Esophagus squamous epithelium (tissue), 5 donors: ENCODE measurements at regions not wholly inside any gene's neighbourhood (a gene's known extent, or its start where the extent isn't known, plus 50 kb on each side); places are given as distances from the start of the nearest gene placed in this dataset.

Experiments used
- DNase-seq: peaks from one replicate; lab custom pipeline; 2025; lab: John Stamatoyannopoulos, UW
- H3K27ac ChIP-seq, 4 donors: fragments of 200-600 bp; sonication (generic); one replicate each; pipeline ENCODE4 v1.5.1; 2016 to 2019; ENCODE audit warnings: mild to moderate bottlenecking in 1 of 4
- H3K27me3 ChIP-seq, 4 donors: fragments of 200-600 bp; sonication (generic); 1 replicate in 3 of 4; 2 replicates in 1 of 4; pipeline versions ENCODE4 v1.5.1 to v1.6.0; 2017 to 2021; ENCODE audit warnings: antibody characterized with exemption in 1 of 4
- H3K36me3 ChIP-seq, 3 donors: fragments of 200-600 bp; sonication (generic); one replicate each; pipeline ENCODE4 v1.5.1; 2016 to 2019
- H3K4me1 ChIP-seq, 3 donors: fragments of 200-600 bp; sonication (generic); one replicate each; pipeline ENCODE4 v1.5.1; 2017 to 2019
- H3K4me3 ChIP-seq, 4 donors: fragments of 200-600 bp; sonication (generic); 1 replicate in 3 of 4; 2 replicates in 1 of 4; pipeline ENCODE4 v1.5.1; 2016 to 2019; ENCODE audit warnings: mild to moderate bottlenecking in 2 of 4, moderate library complexity in 1 of 4
- H3K9me3 ChIP-seq, 3 donors: fragments of 200-600 bp; sonication (generic); one replicate each; pipeline ENCODE4 v1.5.1; 2016 to 2019
- CTCF ChIP-seq, 6 experiments: fragments of 450-650 bp in 4 of 6; fragments of 200-600 bp in 2 of 6; sonication (generic) in 2 of 6; IDR thresholded peaks; one replicate each; pipeline ENCODE4 v1.5.1; 2016 to 2019; ENCODE audit warnings: antibody characterized with exemption in 6 of 6, mild to moderate bottlenecking in 4 of 6, moderate library complexity in 4 of 6
- POLR2A ChIP-seq, 4 donors: fragments of 450-650 bp; IDR thresholded peaks; one replicate each; pipeline ENCODE4 v1.6.1; 2017; ENCODE audit warnings: antibody characterized with exemption in 4 of 4, mild to moderate bottlenecking in 4 of 4, moderate library complexity in 3 of 4
- WGBS, 2 donors: methylation state at CpG; one replicate each; pipeline ENCODE4 v1.1.5; 2018; 5-methylcytosine and 5-hydroxymethylcytosine counted together
- intact Hi-C: fragments of 100-400 bp; cut with DNase I; formaldehyde crosslinking; loops from one replicate; pipeline ENCODE4 v1.15.0; 2022
- donor health status: DM: yes; HTN: yes; CAD: no.

GRCh38 chr22:34587357-34588356 is 478.3 kb upstream of the ISX start:
- no peak overlapping the region for H3K4me3 ChIP-seq
- H3K27ac ChIP-seq: peak overlapping the region in 1 of 4 donors; percentile 49
- 11 to 14% methylated on average over 10 of the region's 10 CpGs for WGBS, 2 donors
- H3K36me3 ChIP-seq: no peaks in the 10 kb centered on the region
- peaks cover 0 to 20% (median 0%) of the 10 kb centered on the region in 3 donors for H3K4me1 ChIP-seq
- intact Hi-C loops: no loop called here
- no peaks in the 10 kb centered on the region for H3K9me3 ChIP-seq
- no peak for TF ChIP-seq POLR2A (IDR thresholded peaks at IDR 0.05)
- no peak for TF ChIP-seq CTCF (IDR thresholded peaks at IDR 0.05)
- no peaks in the 10 kb centered on the region for H3K27me3 ChIP-seq
- no peak for DNase-seq

GRCh38 chr22:34588871-34589545 is 476.9 kb upstream of the ISX start:
- no peaks in the 10 kb centered on the region for H3K36me3 ChIP-seq
- intact Hi-C loops: no loop called here
- no peaks in the 10 kb centered on the region for H3K9me3 ChIP-seq
- no peak overlapping the region for H3K4me3 ChIP-seq
- H3K4me1 ChIP-seq: peaks cover 0 to 20% (median 0%) of the 10 kb centered on the region in 3 donors
- no peaks in the 10 kb centered on the region for H3K27me3 ChIP-seq
- H3K27ac ChIP-seq: no peak overlapping the region
- 84 to 85% methylated on average over 11 to 22 of the region's 26 CpGs for WGBS, 2 donors
- no peak for TF ChIP-seq POLR2A (IDR thresholded peaks at IDR 0.05)
- no peak for TF ChIP-seq CTCF (IDR thresholded peaks at IDR 0.05)
- no peak for DNase-seq

GRCh38 chr22:34592123-34592740 is 473.7 kb upstream of the ISX start:
- Histone ChIP-seq H3K27me3 (no peaks in the 10 kb centered on the region), H3K4me3 (no peak overlapping the region), H3K27ac (no peak overlapping the region), H3K9me3 (no peaks in the 10 kb centered on the region), H3K36me3 (no peaks in the 10 kb centered on the region), H3K4me1 (peaks cover 0 to 16% (median 0%) of the 10 kb centered on the region in 3 donors)
- no peak for DNase-seq
- WGBS, 2 donors: 29 to 48% methylated on average over 3 of the region's 3 CpGs
- TF ChIP-seq CTCF (IDR thresholded peaks at IDR 0.05) (no peak), POLR2A (IDR thresholded peaks at IDR 0.05) (no peak)
- intact Hi-C loops: no loop called here

GRCh38 chr22:34599567-34599966 is 466.4 kb upstream of the ISX start:
- Histone ChIP-seq H3K36me3 (no peaks in the 10 kb centered on the region), H3K9me3 (no peaks in the 10 kb centered on the region), H3K4me1 (no peaks in the 10 kb centered on the region), H3K27me3 (no peaks in the 10 kb centered on the region), H3K4me3 (no peak overlapping the region), H3K27ac (no peak overlapping the region)
- intact Hi-C loops: no loop called here
- WGBS, 2 donors: 100% methylated on average over 1 of the region's 1 CpG
- DNase-seq: no peak
- TF ChIP-seq POLR2A (IDR thresholded peaks at IDR 0.05) (no peak), CTCF (IDR thresholded peaks at IDR 0.05) (no peak)
